CD4-positive, alpha-beta T cell treated with Interleukin-21 for 1 hour (primary cell): ENCODE measurements at regions not wholly inside any gene's neighbourhood (a gene's known extent, or its start where the extent isn't known, plus 50 kb on each side); places are given as distances from the start of the nearest gene placed in this dataset.

Source experiments
- DNase-seq: peaks from one replicate; pipeline ENCODE4 v3.0.0-alpha.2; 2020

GRCh38 chr9:115169003-115169402, 51.0 kb upstream of the TNC start:
- DNase-seq, result no peak

- DNase-seq, result no peak
Observed at GRCh38 chr9:115170358-115171073, 52.6 kb upstream of the TNC start.

GRCh38 chr9:115171921-115172388, 54.0 kb upstream of the TNC start:
- DNase-seq, result no peak

- DNase-seq, result no peak
Observed at GRCh38 chr9:115182264-115182663, 64.3 kb upstream of the TNC start.

GRCh38 chr9:115183436-115183835, 65.5 kb upstream of the TNC start:
- DNase-seq, result no peak

- no peak for DNase-seq
Observed at GRCh38 chr9:115189686-115190085, 71.7 kb upstream of the TNC start.

- DNase-seq, result no peak
Observed at GRCh38 chr9:115191667-115192066, 73.7 kb upstream of the TNC start.

- DNase-seq, result no peak
Observed at GRCh38 chr9:115192280-115192679, 74.3 kb upstream of the TNC start.

- DNase-seq, result no peak
Observed at GRCh38 chr9:115192835-115193525, 75.0 kb upstream of the TNC start.

- no peak for DNase-seq
Observed at GRCh38 chr9:115193777-115194176, 75.8 kb upstream of the TNC start.

GRCh38 chr9:115194216-115194615, 76.3 kb upstream of the TNC start:
- no peak for DNase-seq

GRCh38 chr9:115195912-115196311, 78.0 kb upstream of the TNC start:
- no peak for DNase-seq

GRCh38 chr9:115196919-115197318, 79.0 kb upstream of the TNC start:
- DNase-seq, result no peak

- no peak for DNase-seq
Observed at GRCh38 chr9:115198001-115198400, 80.0 kb upstream of the TNC start.

- DNase-seq, result no peak
Observed at GRCh38 chr9:115200711-115201505, 83.0 kb upstream of the TNC start.

GRCh38 chr9:115202181-115202580, 84.2 kb upstream of the TNC start:
- no peak for DNase-seq

- no peak for DNase-seq
Observed at GRCh38 chr9:115202960-115203751, 85.2 kb upstream of the TNC start.

- no peak for DNase-seq
Observed at GRCh38 chr9:115204904-115205453, 87.0 kb upstream of the TNC start.

- no peak for DNase-seq
Observed at GRCh38 chr9:115207003-115207836, 89.3 kb upstream of the TNC start.

GRCh38 chr9:115208501-115208900, 90.5 kb upstream of the TNC start:
- DNase-seq, result no peak

GRCh38 chr9:115209601-115210306, 91.8 kb upstream of the TNC start:
- no peak for DNase-seq
